GM13976 (cell line): ENCODE measurements at regions not wholly inside any gene's neighbourhood (a gene's known extent, or its start where the extent isn't known, plus 50 kb on each side); places are given as distances from the start of the nearest gene placed in this dataset.

Experiments used
- DNase-seq: peaks from one replicate; pipeline ENCODE4 v3.0.0; 2012; ENCODE audit warnings: low spot score
- CTCF ChIP-seq: IDR thresholded peaks from 2 replicates; pipeline ENCODE4 v1.5.1; 2012; ENCODE audit warnings: borderline replicate concordance, mild to moderate bottlenecking; ENCODE audit not compliant: insufficient read depth; ENCODE audit errors: extremely low read depth, missing control alignments, control extremely low read depth
- in situ Hi-C: fragments of 300-500 bp; cut with MboI; formaldehyde crosslinking; loops from one replicate; pipeline ENCODE4 v1.12.0; 2022; ENCODE audit warnings: low sequenced_read_pairs, mixed read lengths, inconsistent platforms; ENCODE audit not compliant: unreplicated experiment

- no peak for DNase-seq
- in situ Hi-C loops: no loop called here
- no peak for TF ChIP-seq CTCF
Observed at GRCh38 chr20:50364542-50364941, 145.6 kb upstream of the PTPN1 start.

DNA sequence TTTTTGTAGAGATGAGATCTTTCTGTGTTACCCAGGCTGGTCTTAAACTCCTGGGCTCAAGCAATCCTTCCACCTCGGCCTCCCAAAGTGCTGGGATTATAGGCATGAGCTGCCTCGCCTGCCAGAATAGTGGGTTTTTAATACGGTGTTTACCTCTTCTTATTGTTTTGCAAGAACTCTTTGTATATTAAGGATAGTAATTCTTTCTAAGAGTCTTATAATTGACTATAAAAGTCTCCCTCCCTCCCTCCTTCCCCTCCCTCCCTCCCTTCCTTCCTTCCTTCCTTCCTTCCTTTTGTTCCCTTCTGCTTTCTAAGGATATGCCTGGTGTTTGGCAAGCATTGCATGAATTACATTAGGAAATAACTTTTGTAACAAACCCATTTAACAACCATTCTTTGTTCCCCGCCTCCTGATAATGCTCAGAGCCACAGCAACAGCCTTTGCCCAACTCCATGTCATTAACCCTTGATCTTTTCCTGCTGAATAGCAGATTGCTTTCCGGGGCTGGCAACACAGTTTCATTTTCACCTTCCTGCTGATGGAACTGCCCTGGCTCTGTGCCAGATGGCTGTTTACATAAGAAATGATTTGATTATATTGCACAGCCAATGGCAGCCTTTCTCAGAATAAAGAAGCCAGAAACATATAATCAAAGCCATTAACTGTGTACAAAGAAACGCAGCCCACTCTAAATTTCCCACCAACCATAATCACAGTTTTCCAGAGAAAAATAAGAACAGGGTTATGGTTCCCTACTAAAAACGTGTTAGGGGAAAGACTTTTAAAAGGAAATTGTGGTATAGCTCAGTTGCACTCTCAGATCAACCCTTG, 143.7 kb upstream of the PTPN1 start:
- in situ Hi-C loops: no loop called here
- DNase-seq: no peak
- TF ChIP-seq CTCF: no peak

- TF ChIP-seq CTCF: no peak
- no peak for DNase-seq
- in situ Hi-C loops: no loop called here
Observed at GRCh38 chr20:50367104-50367674, 143.0 kb upstream of the PTPN1 start.

DNA sequence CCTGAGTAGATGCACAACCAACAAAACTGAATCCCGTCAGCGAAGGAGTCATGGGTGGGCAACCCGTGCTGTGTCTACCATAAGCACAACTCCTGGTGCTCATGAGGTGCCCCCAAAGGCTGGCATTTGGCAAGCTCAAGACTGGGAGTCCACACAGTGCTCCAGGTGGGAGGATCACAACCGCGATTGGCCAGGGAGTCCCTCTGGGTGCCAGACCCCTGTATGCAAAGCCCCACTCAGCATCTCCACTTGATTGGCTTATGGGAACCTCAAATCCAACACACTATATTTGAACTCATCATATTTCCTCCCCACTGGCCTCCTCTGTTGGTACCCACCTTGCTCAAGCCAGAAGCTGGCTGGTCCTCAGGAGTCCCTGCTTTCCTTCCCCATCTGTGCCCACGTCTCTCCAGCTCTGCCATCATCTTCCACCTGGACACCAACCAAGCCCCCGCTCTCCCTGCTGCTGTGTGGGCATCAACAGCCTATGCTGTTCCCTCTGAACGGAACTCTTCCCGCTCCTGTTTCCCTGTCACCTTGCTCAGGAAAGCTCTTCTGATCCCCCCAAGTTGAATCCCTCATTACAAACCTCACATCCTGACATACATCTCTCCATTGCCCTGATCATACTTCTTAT, 142.3 kb upstream of the PTPN1 start:
- no peak for DNase-seq
- no peak for TF ChIP-seq CTCF
- in situ Hi-C loops: no loop called here

- in situ Hi-C loops: no loop called here
- no peak for DNase-seq
- TF ChIP-seq CTCF: no peak
Observed at GRCh38 chr20:50368386-50368785, 141.8 kb upstream of the PTPN1 start.

- DNase-seq: no peak
- no peak for TF ChIP-seq CTCF
- in situ Hi-C loops: no loop called here
Observed at GRCh38 chr20:50368813-50369224, 141.4 kb upstream of the PTPN1 start.
